Testis (tissue), 2 donors: ENCODE measurements at regions not wholly inside any gene's neighbourhood (a gene's known extent, or its start where the extent isn't known, plus 50 kb on each side); places are given as distances from the start of the nearest gene placed in this dataset.

Experiments used
- DNase-seq: peaks from one replicate; pipeline ENCODE4 v3.0.0-alpha.2; 2019
- H3K27ac ChIP-seq, 2 donors: fragments of 200-600 bp; sonication (generic); one replicate each; pipeline ENCODE4 v1.5.1; 2019
- H3K27me3 ChIP-seq: fragments of 200-600 bp; sonication (generic); one replicate; pipeline ENCODE4 v1.5.1; 2019
- H3K36me3 ChIP-seq: fragments of 200-600 bp; sonication (generic); one replicate; pipeline ENCODE4 v1.5.1; 2017; ENCODE audit warnings: low read depth; ENCODE audit errors: missing control alignments
- H3K4me1 ChIP-seq: fragments of 200-600 bp; sonication (generic); one replicate; pipeline ENCODE4 v1.5.1; 2019
- H3K4me3 ChIP-seq, 2 donors: fragments of 200-600 bp; sonication (generic); one replicate each; pipeline ENCODE4 v1.5.1; 2017 to 2019
- H3K9me3 ChIP-seq: fragments of 200-600 bp; sonication (generic); one replicate; pipeline ENCODE4 v1.5.1; 2017
- CTCF ChIP-seq, 3 experiments: fragments of 450-650 bp in 2 of 3; fragments of 200-600 bp in 1 of 3; sonication (generic) in 1 of 3; IDR thresholded peaks; one replicate each; pipeline ENCODE4 v1.5.1; 2016 to 2019; ENCODE audit warnings: antibody characterized with exemption in 3 of 3, mild to moderate bottlenecking in 2 of 3, moderate library complexity in 1 of 3
- POLR2A ChIP-seq: fragments of 450-650 bp; IDR thresholded peaks from one replicate; pipeline ENCODE4 v1.6.1; 2017; ENCODE audit warnings: antibody characterized with exemption, mild to moderate bottlenecking, moderate library complexity
- WGBS, 2 donors: methylation state at CpG; one replicate each; pipeline ENCODE4 v1.1.5; 2018; 5-methylcytosine and 5-hydroxymethylcytosine counted together
- intact Hi-C: fragments of 100-400 bp; cut with DNase I; formaldehyde crosslinking; loops from one replicate; pipeline ENCODE4 v1.15.1; 2023; ENCODE audit warnings: low total_unique reads

GRCh38 chr5:148759101-148759500 lies 67.3 kb upstream of the ADRB2 start:
- WGBS, 2 donors, result 48 to 66% methylated on average over 3 of the region's 3 CpGs
- no peaks in the 10 kb centered on the region for H3K9me3 ChIP-seq
- H3K27ac ChIP-seq, result no peak overlapping the region
- H3K27me3 ChIP-seq, result no peaks in the 10 kb centered on the region
- TF ChIP-seq CTCF (IDR thresholded peaks at IDR 0.05) (no peak), POLR2A (no peak)
- no peaks in the 10 kb centered on the region for H3K36me3 ChIP-seq
- no peak overlapping the region for H3K4me3 ChIP-seq
- intact Hi-C loops, result no loop called here
- DNase-seq, result no peak
- no peaks in the 10 kb centered on the region for H3K4me1 ChIP-seq

- Histone ChIP-seq H3K9me3 (no peaks in the 10 kb centered on the region), H3K4me1 (no peaks in the 10 kb centered on the region), H3K36me3 (no peaks in the 10 kb centered on the region), H3K27ac (no peak overlapping the region), H3K27me3 (no peaks in the 10 kb centered on the region), H3K4me3 (no peak overlapping the region)
- intact Hi-C loops, result no loop called here
- TF ChIP-seq CTCF (IDR thresholded peaks at IDR 0.05) (no peak), POLR2A (no peak)
- WGBS, 2 donors, result 34 to 75% methylated on average over 2 of the region's 2 CpGs
- no peak for DNase-seq
Measured at GRCh38 chr5:148760945-148761638, 65.3 kb upstream of the ADRB2 start.

GRCh38 chr5:148763996-148764395 lies 62.4 kb upstream of the ADRB2 start:
- DNase-seq, result no peak
- no peaks in the 10 kb centered on the region for H3K9me3 ChIP-seq
- no peaks in the 10 kb centered on the region for H3K27me3 ChIP-seq
- intact Hi-C loops, result no loop called here
- no peaks in the 10 kb centered on the region for H3K36me3 ChIP-seq
- TF ChIP-seq POLR2A (no peak), CTCF (IDR thresholded peaks at IDR 0.05) (no peak)
- H3K4me3 ChIP-seq, result no peak overlapping the region
- no peak overlapping the region for H3K27ac ChIP-seq
- no peaks in the 10 kb centered on the region for H3K4me1 ChIP-seq
- 82 to 91% methylated on average over 1 of the region's 1 CpG for WGBS, 2 donors

GRCh38 chr5:148765061-148765460 lies 61.4 kb upstream of the ADRB2 start:
- no peak overlapping the region for H3K27ac ChIP-seq
- WGBS, 2 donors, result 0 to 38% methylated on average over 1 of the region's 1 CpG
- intact Hi-C loops, result no loop called here

More at GRCh38 chr5:148765061-148765460, 61.4 kb upstream of the ADRB2 start:
- no peaks in the 10 kb centered on the region for H3K9me3 ChIP-seq
- no peak overlapping the region for H3K4me3 ChIP-seq
- DNase-seq, result no peak
- TF ChIP-seq CTCF (IDR thresholded peaks at IDR 0.05) (no peak), POLR2A (no peak)
- H3K27me3 ChIP-seq, result no peaks in the 10 kb centered on the region
- no peaks in the 10 kb centered on the region for H3K4me1 ChIP-seq
- H3K36me3 ChIP-seq, result no peaks in the 10 kb centered on the region
